ENCODE measurements at regions not wholly inside any gene's neighbourhood (a gene's known extent, or its start where the extent isn't known, plus 50 kb on each side); places are given as distances from the start of the nearest gene placed in this dataset.

DNA sequence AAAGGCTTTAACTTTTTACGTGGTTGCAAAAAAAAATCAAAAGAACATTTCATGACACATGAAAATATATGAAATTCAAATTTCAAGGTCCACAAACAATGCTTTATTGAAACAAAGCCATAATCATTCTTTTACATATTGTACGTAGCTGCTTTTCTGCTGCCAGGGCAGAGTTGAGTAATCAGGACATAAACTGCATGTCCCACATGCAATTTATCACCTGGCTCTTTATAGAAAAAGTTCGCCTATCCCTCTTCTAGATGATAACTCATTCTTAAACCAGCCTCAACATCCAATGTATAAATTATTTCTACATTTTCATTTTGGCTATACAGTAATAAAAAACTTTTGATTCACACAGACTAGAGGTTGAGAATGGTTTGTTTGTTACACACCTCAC is 154.9 kb downstream of the AXIN2 start:
- no peak for DNase-seq (ENCODE audit: low read depth in 1 of 2, low spot score in 1 of 2)

GRCh38 chr17:65405563-65405962 is 155.9 kb downstream of the AXIN2 start:
- no peak for DNase-seq (ENCODE audit: low read depth in 1 of 2, low spot score in 1 of 2)

GRCh38 chr17:65404761-65405160 is 156.7 kb downstream of the AXIN2 start:
- DNase-seq (ENCODE audit: low read depth in 1 of 2, low spot score in 1 of 2) = no peak

- no peak for DNase-seq (ENCODE audit: low read depth in 1 of 2, low spot score in 1 of 2)
Measured at GRCh38 chr17:65403626-65404025, 157.8 kb downstream of the AXIN2 start.

GRCh38 chr17:65402513-65403496 is 158.6 kb downstream of the AXIN2 start:
- no peak for DNase-seq (ENCODE audit: low read depth in 1 of 2, low spot score in 1 of 2)

- no peak for DNase-seq (ENCODE audit: low read depth in 1 of 2, low spot score in 1 of 2)
Measured at GRCh38 chr17:65401561-65401960, 159.9 kb downstream of the AXIN2 start.

DNA sequence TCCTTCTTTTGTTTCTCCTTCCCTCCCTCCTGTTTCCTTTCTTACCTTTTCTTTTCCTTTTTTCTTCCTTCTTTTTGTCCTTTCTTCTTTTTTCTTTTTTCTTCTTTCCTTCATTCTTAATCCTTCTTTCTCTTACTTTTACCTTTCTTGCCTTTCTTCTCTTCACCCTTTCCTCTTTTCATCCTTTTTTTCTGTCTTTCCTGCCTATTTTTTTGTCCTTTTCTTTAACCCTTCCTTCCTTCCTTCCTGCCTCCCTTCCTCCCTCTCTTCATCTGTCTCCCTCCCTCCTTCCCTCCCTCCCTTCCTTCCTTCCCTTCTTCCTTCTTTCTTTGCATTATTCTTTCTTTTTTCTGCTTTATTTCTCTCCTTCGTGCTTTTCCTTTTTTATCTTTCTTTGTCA is 160.7 kb downstream of the AXIN2 start:
- no peak for DNase-seq (ENCODE audit: low read depth in 1 of 2, low spot score in 1 of 2)

- DNase-seq (ENCODE audit: low read depth in 1 of 2, low spot score in 1 of 2) = no peak
Measured at GRCh38 chr17:65398040-65398787, 163.2 kb downstream of the AXIN2 start.

DNA sequence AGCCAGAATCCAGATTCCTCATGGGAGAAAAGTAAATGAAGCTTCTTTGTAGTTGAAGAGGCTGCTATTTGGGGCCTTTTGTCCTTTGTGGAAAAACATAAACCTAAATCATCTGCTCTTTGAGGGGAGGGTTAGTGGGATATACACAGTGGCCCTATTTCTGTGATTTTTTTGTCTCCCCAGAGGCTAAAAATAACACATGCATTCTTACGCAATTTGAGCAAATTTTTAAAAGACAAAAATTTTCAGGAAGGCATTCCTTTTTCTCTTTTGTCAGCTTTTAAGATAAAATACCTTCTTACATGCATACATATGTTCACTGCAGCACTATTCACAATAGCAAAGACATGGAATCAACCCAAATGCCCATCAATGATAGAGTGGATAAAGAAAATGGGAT is 165.5 kb downstream of the AXIN2 start:
- no peak for DNase-seq (ENCODE audit: low read depth in 1 of 2, low spot score in 1 of 2)

- DNase-seq (ENCODE audit: low read depth in 1 of 2, low spot score in 1 of 2) = no peak
Measured at GRCh38 chr17:65394811-65395472, 166.5 kb downstream of the AXIN2 start.

DNA sequence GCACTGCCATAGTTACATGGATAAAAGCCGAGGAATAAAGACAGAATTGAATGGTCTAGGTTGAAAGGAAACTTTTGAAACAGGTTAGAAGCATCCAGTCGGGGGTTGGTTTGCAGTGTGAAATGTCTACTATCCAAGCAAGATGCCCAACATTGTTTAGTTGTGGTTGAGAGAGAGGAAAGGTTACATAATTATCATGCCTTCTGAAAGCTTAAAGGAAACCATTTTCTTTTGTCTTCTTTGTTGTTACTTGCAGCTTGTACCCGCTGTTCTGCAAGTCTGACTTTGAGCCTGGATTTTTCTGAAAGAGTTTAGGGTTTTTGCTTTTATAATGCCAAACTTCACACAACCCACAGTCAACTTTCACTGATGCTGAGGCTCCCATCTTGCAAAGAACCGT is 167.9 kb downstream of the AXIN2 start:
- DNase-seq (ENCODE audit: low read depth in 1 of 2, low spot score in 1 of 2) = no peak

GRCh38 chr17:65389949-65390348 is 171.5 kb downstream of the AXIN2 start:
- DNase-seq (ENCODE audit: low read depth in 1 of 2, low spot score in 1 of 2) = no peak

DNA sequence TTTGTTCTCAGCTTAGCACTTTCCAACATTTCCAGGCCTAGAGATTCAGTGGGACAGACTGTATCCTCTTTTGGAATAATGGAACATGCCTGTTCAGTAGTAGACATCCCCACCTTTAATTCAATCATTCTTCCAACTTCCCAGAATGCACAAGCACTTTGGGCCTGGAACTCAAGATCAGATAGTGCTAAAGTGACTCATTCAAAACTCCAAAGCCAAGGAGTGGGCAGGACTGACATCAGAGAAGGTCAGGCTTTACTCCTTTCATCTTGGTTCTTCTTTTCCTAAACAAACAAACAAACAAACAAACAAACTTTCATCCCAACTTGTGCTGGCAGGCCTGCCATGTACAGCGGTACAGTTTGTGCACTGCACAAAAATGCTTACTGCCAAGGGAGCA is 172.0 kb downstream of the AXIN2 start:
- DNase-seq (ENCODE audit: low read depth in 1 of 2, low spot score in 1 of 2) = no peak

DNA sequence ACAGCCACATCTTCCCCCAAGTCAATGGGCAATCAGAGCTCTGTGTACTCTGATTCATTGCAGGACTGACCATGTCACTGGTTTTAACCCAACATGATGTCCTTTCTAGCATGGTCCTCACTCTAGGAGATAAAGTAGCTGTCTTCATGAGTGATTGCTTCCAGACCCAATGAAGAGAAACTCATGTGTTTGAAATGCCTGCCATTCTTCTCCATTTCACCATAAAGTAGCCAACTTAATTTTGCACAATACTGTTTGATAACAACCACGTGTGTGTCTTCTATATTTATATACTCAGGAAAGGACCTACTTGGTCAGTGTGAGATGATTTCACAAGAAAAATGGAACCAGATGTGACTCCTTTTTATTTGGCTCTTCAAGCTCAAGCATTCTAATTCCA is 172.5 kb downstream of the AXIN2 start:
- no peak for DNase-seq (ENCODE audit: low read depth in 1 of 2, low spot score in 1 of 2)

- no peak for DNase-seq (ENCODE audit: low read depth in 1 of 2, low spot score in 1 of 2)
Measured at GRCh38 chr17:65387322-65387721, 174.1 kb downstream of the AXIN2 start.

DNA sequence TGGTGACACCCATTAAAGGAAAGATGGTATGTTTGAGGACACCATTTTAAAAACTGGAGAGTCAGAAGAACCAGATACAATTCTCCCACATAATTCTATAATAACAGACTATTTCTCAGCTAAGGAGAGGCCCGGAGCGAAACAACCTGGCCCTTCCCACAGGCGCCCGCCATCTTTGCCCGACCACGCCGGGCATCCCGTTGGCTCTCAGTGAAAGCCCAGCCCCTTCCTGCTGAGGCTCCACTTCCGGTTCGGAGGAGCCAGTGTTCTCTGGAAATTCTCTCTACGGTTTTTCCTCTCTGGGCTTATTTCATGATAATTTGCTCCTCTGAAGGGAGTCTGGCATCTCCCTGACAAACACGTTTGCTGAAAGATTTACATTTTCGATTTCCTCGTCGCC is 175.7 kb downstream of the AXIN2 start:
- DNase-seq (ENCODE audit: low read depth in 1 of 2, low spot score in 1 of 2) = no peak

- DNase-seq (ENCODE audit: low read depth in 1 of 2, low spot score in 1 of 2) = no peak
Measured at GRCh38 chr17:65385071-65385470, 176.4 kb downstream of the AXIN2 start.

GRCh38 chr17:65381152-65381551 is 180.3 kb downstream of the AXIN2 start:
- DNase-seq (ENCODE audit: low read depth in 1 of 2, low spot score in 1 of 2) = no peak

GRCh38 chr17:65374966-65375365 is 186.5 kb downstream of the AXIN2 start:
- DNase-seq (ENCODE audit: low read depth in 1 of 2, low spot score in 1 of 2) = no peak

DNA sequence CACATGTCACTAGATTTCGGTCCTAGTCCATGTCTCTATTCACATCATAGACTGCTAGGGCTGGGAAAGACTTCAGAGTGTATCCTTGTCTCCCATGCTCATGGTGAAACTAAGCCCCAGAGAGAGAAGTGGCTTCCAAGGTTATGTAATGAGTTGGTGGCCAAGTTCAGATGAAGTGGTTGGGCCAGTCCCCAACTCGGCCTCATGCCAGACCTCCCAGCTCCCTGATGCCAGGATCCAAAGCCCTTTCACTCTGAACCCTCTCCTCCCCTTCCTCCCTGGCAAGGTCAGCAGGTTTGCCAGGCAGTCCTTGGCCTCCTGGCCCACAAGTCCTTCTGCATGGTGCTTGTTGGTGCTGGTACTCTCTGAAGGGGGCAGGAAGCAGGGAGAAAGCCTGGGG is 189.7 kb downstream of the AXIN2 start:
- DNase-seq (ENCODE audit: low read depth in 1 of 2, low spot score in 1 of 2) = no peak

DNA sequence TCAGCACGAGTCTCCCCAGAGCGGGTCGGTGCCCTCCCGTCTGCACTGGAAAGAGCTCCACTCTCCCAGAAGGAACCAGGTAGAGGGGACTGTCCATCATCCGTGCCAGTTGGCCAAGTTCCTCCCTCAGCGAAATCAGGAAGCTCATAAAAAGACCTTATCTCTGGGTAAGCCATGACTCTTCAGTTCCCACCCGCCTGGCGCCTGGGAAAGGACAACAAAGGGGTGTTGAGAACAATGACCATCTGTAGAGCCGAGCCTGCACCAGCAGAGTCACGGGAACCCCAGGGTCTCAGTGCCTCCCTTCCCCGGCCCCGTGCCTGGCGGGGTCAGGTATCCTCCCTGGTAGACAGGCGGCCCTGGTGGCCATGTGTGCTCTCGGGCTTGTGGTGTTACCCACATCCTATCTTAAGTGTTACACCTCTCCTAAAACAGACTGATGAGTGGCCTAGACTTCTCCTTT is 190.7 kb downstream of the AXIN2 start:
- no peak for DNase-seq (ENCODE audit: low read depth in 1 of 2, low spot score in 1 of 2)

- no peak for DNase-seq (ENCODE audit: low read depth in 1 of 2, low spot score in 1 of 2)
Measured at GRCh38 chr17:65368341-65368740, 193.1 kb downstream of the AXIN2 start.
